Panc1 (cell line): ENCODE measurements at regions not wholly inside any gene's neighbourhood (a gene's known extent, or its start where the extent isn't known, plus 50 kb on each side); places are given as distances from the start of the nearest gene placed in this dataset.

Experiments
- ATAC-seq: fragments of 200-7000 bp; cut with Tn5 transposase; 2 replicates; pipeline ENCODE4 v1.9.1; 2020; ENCODE audit warnings: mild to moderate bottlenecking, moderate library complexity
- BruUV-seq: library from RNA; stranded (reverse); fragments of 400-500 nt; replicated peaks from 2 replicates; lab custom pipeline; 2021; lab: Mats Ljungman, UMichigan
- CTCF ChIA-PET: fragments of 300-600 bp; sonication (Branson Sonifier 250); formaldehyde crosslinking; loops from one replicate; lab custom pipeline; 2022; ENCODE audit warnings: antibody characterized with exemption; lab: Charles Lee
- POLR2A ChIA-PET: fragments of 300-600 bp; sonication (Branson Sonifier 250); formaldehyde crosslinking; loops from one replicate; lab custom pipeline; 2022; ENCODE audit warnings: antibody characterized with exemption; lab: Charles Lee
- DNase-seq: peaks from one replicate; pipeline ENCODE4 v3.0.0-alpha.2; 2010; ENCODE audit warnings: low read depth, low spot score
- H3K27ac ChIP-seq: 2 replicates; pipeline ENCODE4 v1.5.1; 2011; ENCODE audit warnings: mild to moderate bottlenecking, low read length, inconsistent platforms
- H3K27me3 ChIP-seq: fragments of 200-500 bp; sonication (Bioruptor generic); 2 replicates; pipeline ENCODE4 v1.6.0; 2014; ENCODE audit warnings: low read length, inconsistent platforms; ENCODE audit not compliant: control insufficient read depth, insufficient read depth
- H3K36me3 ChIP-seq: fragments of 200-500 bp; sonication (Bioruptor generic); 2 replicates; pipeline ENCODE4 v1.5.1; 2014; ENCODE audit warnings: inconsistent platforms, mild to moderate bottlenecking, low read length, moderate library complexity; ENCODE audit not compliant: control insufficient read depth, insufficient read depth
- H3K4me1 ChIP-seq: 2 replicates; pipeline ENCODE4 v1.5.1; 2011; ENCODE audit warnings: inconsistent platforms, mild to moderate bottlenecking, low read length, moderate library complexity; ENCODE audit not compliant: control insufficient read depth, insufficient read depth
- H3K4me3 ChIP-seq, 2 experiments: 2 replicates each; pipeline ENCODE4 v1.5.1; 2011 to 2012; ENCODE audit warnings: low read depth in 2 of 2, low read length in 2 of 2, mild to moderate bottlenecking in 2 of 2, inconsistent platforms in 1 of 2, moderate library complexity in 1 of 2
- H3K9me3 ChIP-seq: fragments of 200-500 bp; sonication (Bioruptor generic); 2 replicates; pipeline ENCODE4 v1.5.1; 2014; ENCODE audit warnings: low read depth, mild to moderate bottlenecking, inconsistent platforms, low read length, moderate library complexity; ENCODE audit not compliant: control insufficient read depth, insufficient read depth
- POLR2AphosphoS5 ChIP-seq: IDR thresholded peaks from 2 replicates; pipeline ENCODE4 v1.6.1; 2012; ENCODE audit warnings: mild to moderate bottlenecking, low read depth, low read length, moderate library complexity
- SIN3A ChIP-seq: IDR thresholded peaks from 2 replicates; pipeline ENCODE4 v1.6.1; 2012; ENCODE audit warnings: low read depth, mild to moderate bottlenecking, low read length, moderate library complexity, borderline replicate concordance; ENCODE audit not compliant: insufficient read depth
- TCF7L2 ChIP-seq: IDR thresholded peaks from 2 replicates; pipeline ENCODE4 v1.6.1; 2011; ENCODE audit warnings: mild to moderate bottlenecking, low read depth, low read length, inconsistent platforms
- in situ Hi-C: cut with HindIII; loops from 2 replicates; pipeline ENCODE4 v1.10.0; 2016; ENCODE audit warnings: low sequenced_read_pairs, low pct_unique_long_range_greater_than_20kb
- intact Hi-C: fragments of 100-400 bp; cut with micrococcal nuclease; formaldehyde crosslinking; loops from one replicate; pipeline ENCODE4 v1.10.0; 2022; ENCODE audit not compliant: unreplicated experiment
- TF ChIP-seq, protein P1 (sequence below): fragments of 450-650 bp; IDR thresholded peaks from 2 replicates; pipeline ENCODE4 v1.5.1; 2017; ENCODE audit warnings: mild to moderate bottlenecking
- TF ChIP-seq, protein P2 (sequence below), 2 experiments: IDR thresholded peaks; 2 replicates each; pipeline ENCODE4 v1.6.1; 2011 to 2012; ENCODE audit warnings: low read depth in 2 of 2, control low read depth in 1 of 2, low read length in 1 of 2, mild to moderate bottlenecking in 1 of 2, moderate library complexity in 1 of 2; ENCODE audit not compliant: insufficient read depth in 1 of 2

DNA sequence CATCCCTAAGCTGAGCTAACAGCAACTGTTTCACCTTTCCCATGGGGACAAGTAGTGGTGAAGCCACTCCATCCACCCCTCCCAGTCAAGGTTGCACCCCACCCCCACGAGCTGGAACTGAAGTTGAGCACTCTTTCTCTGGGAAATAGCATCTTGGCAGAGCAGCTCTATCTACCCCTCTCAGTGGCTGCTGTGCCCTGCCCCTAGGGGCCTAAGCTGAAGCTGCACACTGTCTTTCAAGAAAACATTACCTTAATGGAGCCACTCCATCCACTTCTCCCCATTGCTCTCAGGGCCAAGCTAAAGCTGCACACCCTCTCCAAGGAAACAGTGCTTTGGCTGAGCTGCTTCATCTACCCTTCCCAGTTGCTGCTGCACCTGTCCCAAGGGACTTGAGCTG is 170.6 kb upstream of the CCDC196 start:
- H3K27ac ChIP-seq = no peak overlapping the region
- H3K4me3 ChIP-seq = no peak overlapping the region
- no peaks in the 10 kb centered on the region for H3K36me3 ChIP-seq
- DNase-seq (no peak), ATAC-seq (no peak)
- in situ Hi-C loops = no loop called here
- H3K4me1 ChIP-seq = no peaks in the 10 kb centered on the region
- TF ChIP-seq, protein P1, sequence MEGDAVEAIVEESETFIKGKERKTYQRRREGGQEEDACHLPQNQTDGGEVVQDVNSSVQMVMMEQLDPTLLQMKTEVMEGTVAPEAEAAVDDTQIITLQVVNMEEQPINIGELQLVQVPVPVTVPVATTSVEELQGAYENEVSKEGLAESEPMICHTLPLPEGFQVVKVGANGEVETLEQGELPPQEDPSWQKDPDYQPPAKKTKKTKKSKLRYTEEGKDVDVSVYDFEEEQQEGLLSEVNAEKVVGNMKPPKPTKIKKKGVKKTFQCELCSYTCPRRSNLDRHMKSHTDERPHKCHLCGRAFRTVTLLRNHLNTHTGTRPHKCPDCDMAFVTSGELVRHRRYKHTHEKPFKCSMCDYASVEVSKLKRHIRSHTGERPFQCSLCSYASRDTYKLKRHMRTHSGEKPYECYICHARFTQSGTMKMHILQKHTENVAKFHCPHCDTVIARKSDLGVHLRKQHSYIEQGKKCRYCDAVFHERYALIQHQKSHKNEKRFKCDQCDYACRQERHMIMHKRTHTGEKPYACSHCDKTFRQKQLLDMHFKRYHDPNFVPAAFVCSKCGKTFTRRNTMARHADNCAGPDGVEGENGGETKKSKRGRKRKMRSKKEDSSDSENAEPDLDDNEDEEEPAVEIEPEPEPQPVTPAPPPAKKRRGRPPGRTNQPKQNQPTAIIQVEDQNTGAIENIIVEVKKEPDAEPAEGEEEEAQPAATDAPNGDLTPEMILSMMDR = no peak
- TF ChIP-seq POLR2AphosphoS5 (no peak), TCF7L2 (no peak), SIN3A (no peak)
- TF ChIP-seq, protein P2, sequence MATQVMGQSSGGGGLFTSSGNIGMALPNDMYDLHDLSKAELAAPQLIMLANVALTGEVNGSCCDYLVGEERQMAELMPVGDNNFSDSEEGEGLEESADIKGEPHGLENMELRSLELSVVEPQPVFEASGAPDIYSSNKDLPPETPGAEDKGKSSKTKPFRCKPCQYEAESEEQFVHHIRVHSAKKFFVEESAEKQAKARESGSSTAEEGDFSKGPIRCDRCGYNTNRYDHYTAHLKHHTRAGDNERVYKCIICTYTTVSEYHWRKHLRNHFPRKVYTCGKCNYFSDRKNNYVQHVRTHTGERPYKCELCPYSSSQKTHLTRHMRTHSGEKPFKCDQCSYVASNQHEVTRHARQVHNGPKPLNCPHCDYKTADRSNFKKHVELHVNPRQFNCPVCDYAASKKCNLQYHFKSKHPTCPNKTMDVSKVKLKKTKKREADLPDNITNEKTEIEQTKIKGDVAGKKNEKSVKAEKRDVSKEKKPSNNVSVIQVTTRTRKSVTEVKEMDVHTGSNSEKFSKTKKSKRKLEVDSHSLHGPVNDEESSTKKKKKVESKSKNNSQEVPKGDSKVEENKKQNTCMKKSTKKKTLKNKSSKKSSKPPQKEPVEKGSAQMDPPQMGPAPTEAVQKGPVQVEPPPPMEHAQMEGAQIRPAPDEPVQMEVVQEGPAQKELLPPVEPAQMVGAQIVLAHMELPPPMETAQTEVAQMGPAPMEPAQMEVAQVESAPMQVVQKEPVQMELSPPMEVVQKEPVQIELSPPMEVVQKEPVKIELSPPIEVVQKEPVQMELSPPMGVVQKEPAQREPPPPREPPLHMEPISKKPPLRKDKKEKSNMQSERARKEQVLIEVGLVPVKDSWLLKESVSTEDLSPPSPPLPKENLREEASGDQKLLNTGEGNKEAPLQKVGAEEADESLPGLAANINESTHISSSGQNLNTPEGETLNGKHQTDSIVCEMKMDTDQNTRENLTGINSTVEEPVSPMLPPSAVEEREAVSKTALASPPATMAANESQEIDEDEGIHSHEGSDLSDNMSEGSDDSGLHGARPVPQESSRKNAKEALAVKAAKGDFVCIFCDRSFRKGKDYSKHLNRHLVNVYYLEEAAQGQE (IDR thresholded peaks at IDR 0.05; ENCODE audit: insufficient read depth in 1 of 2, low read depth in 2 of 2, low read length in 1 of 2) = no peak
- no TSS peak for BruUV-seq
- CTCF ChIA-PET = no interaction called here
- no peaks in the 10 kb centered on the region; the same call in 1 of the 2 replicates for H3K9me3 ChIP-seq
- intact Hi-C loops = no loop called here
- H3K27me3 ChIP-seq = no peaks in the 10 kb centered on the region
- POLR2A ChIA-PET = no interaction called here

DNA sequence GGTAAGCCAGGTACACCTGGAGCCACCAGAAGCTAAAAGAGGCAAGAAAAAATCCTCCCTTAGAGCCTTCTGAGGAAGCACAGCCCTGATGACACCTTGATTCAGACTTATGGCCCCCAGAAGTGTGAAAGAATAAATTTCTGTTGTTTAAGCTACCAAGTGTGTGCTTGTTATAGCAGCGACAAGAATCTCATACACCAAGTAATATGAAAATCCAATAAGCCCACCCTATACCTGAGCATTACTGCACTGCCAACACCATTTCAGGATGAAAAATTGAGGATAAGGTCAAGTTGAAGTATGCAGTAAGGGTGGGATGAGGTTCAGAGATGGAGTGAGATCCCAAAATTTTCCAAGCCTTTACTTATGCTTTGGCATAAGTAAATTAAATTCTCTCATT is 163.6 kb upstream of the CCDC196 start:
- no peak overlapping the region for H3K4me3 ChIP-seq
- H3K36me3 ChIP-seq = no peaks in the 10 kb centered on the region
- intact Hi-C loops = no loop called here
- no peaks in the 10 kb centered on the region for H3K27me3 ChIP-seq
- no peak overlapping the region for H3K27ac ChIP-seq
- no TSS peak for BruUV-seq
- TF ChIP-seq, protein P2 (IDR thresholded peaks at IDR 0.05; ENCODE audit: insufficient read depth in 1 of 2, low read depth in 2 of 2, low read length in 1 of 2) = no peak
- ATAC-seq (no peak), DNase-seq (no peak)
- ChIA-PET POLR2A (no interaction called here), CTCF (no interaction called here)
- no peaks in the 10 kb centered on the region for H3K9me3 ChIP-seq
- in situ Hi-C loops = no loop called here
- no peaks in the 10 kb centered on the region for H3K4me1 ChIP-seq
